ENCODE measurements at regions not wholly inside any gene's neighbourhood (a gene's known extent, or its start where the extent isn't known, plus 50 kb on each side); places are given as distances from the start of the nearest gene placed in this dataset.

GRCh38 chr21:41689289-41689583, 77.6 kb downstream of the RIPK4 start:
- TF ChIP-seq POLR2A (IDR thresholded peaks at IDR 0.05) (no peak), CTCF (IDR thresholded peaks at IDR 0.05) (no peak), POLR2AphosphoS5 (IDR thresholded peaks at IDR 0.05) (no peak)

All from suprapubic skin (tissue), 4 donors.